HG02885 (cell line): ENCODE measurements at regions not wholly inside any gene's neighbourhood (a gene's known extent, or its start where the extent isn't known, plus 50 kb on each side); places are given as distances from the start of the nearest gene placed in this dataset.

Source experiments
- ATAC-seq: cut with Tn5 transposase; IDR thresholded peaks from one replicate; pipeline ENCODE4 v1.9.1; 2021; ENCODE audit warnings: mild to moderate bottlenecking; ENCODE audit not compliant: unreplicated experiment, poor library complexity

DNA sequence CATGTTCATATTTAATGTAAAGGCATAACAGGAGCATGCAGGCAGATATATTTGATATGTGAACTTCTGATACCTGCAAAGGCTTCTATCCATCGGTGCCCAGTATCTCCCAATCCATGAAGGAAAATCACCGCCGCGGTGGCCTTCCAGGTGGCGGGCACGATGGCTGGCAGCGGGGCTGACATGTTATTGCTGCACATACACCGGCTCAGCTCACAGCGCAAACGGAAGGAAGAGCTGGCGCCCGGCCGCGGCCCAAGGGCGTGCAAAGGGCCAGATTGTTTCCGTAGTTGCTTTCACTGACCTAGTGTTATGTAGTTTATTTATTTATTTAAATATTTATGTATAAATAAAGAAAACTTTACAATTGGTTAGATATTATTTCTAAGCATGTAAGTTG is 322.7 kb upstream of the PITX2 start:
- no peak for ATAC-seq

DNA sequence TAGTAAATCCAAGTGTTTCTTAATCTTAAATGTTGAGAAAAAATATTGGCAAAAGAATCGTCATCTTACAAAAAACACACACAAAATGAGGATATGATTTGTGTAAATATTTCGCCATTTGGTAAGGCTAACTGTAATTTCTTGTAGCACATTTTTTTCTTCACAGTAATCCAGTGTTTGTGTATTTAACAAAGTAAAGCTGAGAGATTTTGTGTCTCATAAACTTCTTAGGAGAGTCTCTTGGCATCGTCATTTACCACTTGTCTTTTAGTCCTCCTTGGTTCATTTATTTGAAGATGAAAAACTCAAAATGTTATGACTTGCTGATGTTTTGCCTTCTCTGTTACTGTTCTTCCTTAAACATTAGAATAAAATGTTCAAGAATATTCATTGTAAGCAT is 326.7 kb upstream of the PITX2 start:
- ATAC-seq: no peak

DNA sequence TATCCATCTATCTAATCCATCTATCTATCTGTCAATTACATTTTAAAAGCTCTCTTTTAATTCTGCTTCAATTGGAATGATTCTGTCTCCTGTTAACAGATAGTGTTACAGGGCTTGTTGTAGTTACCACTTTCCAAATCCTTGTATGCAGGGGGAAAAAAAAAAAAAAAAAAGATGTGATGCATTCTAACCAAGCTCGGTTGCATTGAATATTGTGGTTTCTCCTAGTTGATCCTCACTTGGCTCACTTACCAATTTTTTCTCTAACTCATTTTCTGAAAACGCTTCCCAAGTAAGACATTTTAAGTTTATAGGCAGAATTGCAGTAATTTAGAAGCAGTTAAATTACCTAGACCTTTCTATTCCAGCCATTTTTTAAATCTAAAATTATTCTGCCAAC is 327.9 kb upstream of the PITX2 start:
- ATAC-seq: no peak

DNA sequence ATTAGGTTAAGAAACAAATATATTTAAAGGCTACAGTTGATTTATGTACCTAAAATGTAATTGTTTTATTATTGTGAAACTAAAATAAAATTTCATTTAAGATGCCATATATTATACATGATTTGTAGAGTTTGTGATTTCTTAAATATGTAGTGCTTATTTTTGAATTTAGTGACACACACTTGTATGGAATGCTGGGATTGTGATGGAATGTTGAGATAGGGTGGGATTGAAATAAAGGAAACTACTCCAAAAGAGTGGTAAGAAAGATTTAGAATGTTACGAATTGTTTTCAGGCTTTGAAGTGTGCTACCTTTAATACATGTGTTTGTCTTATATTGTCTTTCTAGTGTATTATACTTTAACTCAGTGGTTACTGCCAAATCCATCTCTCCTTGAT is 330.3 kb upstream of the PITX2 start:
- ATAC-seq: no peak

DNA sequence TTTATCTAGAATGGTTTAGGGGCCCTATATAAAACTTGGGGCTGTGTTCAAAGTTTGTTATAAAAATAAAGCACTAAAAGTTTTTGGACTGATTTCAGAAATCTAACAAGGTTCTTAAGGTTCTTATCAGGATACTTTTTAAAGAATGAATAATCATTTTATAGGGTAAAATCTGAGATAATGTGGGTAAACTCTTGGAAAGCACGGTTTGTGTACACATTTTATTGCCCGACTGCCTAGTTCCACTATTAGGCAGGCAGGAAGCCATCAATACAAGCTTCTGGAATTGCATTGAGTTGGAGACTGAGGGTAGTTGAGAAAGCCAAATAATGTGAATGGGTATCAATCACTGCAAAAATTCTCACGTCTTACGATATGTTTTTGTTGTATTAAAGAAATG is 331.0 kb upstream of the PITX2 start:
- no peak for ATAC-seq

DNA sequence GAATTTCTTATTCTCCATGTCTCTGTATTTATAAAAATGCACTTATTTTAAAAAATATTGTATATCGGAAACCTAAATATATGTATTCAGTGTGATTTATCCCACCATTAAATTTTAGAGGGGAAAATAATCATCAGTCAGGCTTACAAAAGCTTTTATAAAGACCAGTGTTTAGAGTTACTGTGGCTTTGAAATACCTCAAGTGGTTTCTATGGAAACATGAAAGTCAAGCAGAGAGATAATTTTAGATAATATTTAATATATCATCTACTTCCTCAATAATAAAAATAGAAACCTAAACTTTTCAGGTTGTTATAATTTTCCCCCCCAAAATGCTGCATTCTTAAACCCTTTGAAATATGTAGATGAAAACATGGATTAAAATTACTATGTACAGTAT is 332.9 kb upstream of the PITX2 start:
- ATAC-seq: no peak

DNA sequence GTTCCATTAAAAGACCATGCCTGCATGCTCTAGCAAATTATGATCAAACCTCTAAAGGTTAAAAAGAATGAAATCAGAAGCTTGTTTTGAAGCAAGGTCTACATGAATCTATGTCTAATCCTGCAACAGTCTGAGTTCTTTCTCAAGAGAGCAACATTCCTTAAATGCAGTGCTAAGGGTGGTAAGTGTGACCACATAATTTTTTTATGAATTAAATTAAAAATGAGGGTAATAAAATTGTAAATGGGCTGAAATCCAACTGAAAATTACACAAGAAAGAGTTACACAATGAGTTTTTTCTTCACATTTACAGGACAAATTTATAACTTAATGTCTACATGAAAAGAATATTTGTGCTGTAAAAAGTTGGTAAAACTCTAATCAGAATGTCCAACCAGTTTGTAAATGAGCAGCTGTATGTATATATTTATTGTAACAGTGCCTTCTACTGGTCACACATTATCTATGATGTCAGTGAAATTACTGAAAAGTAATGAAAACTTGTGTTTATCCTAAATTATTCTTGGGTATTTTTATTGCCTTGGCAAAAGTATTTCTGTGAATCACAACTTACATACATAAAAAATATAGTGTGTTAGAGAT is 336.3 kb upstream of the PITX2 start:
- ATAC-seq: no peak

DNA sequence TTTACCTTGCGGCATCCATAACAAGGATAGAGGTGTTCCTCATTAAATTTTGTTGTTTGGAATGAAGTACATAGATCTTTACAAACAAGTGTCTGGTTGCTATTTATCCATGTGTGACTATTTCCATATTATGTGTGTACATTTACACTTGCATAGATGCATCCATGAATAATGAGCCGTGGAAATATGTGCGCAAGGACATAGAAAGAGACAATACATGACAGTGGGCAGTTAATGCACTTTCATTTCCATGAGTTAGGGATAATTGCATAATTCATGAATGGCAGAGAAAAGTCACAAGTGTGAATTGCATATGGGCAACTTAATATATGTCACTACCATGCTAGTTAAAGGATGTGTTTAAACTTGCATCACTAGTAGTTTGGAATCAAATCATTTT is 338.2 kb upstream of the PITX2 start:
- no peak for ATAC-seq

DNA sequence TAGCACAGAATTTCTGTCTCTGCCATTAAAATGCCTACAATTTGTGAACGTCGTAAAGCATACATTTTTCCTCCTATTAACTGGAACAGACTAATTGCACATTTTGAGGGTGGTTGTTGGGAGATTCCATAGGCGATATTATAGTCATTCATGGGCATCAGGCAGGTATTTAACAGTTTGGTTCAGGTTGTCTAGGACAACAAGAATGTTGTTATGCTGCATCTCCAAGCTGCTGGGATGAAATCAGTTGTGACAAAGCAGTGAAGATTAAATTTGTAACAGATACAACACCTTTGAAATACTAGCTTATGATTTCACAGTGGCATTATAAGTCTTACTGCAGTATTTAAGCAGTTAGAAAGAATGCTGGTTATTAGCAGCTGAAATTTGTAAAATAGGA is 339.7 kb upstream of the PITX2 start:
- no peak for ATAC-seq

DNA sequence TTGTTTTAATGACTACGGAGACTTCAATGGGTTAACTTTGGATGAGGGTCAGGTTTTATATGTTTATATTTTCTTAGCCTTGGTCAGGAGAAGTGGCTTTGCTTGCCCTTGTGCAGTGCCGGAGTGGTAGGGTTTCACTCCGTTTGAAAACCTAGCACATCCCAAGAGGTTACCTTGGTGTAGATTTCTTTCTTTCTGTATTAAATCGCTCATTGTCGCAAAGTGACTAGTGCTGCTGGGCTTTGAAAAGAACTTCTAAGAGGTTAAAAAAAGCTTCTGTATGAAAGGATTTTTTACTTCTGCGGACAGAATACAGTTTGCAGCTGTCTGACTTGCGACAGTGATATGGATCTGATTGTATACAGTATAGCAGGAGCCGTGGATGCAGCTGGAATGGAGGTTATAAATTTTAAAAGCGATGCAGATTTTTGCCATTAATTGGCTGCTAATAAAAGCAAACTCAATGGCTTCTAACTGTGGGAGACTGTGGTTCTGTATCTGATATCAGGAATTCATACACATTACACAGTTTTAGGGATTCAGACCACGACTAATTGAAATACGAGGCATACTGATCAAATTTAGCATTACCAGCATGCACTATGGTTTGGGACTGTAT is 340.9 kb upstream of the PITX2 start:
- no peak for ATAC-seq

DNA sequence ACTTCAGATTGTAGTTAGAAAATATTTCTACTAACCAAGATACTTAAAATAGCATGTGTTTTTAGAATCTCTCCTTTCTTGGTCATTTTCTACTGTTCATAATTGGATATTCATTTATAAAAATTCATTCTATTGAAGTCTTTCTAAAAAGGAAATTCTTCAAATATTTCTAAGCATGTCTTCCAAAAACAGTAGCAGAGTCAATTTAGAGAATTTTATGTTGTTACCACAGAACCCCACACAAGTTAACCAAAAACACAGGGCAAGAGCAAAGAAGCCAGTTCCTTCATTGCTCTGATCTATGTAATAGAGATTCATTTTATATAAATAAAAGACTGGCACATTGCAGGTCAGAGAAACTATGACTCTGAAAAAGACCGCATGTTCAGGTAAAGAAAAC is 345.1 kb upstream of the PITX2 start:
- ATAC-seq: no peak

DNA sequence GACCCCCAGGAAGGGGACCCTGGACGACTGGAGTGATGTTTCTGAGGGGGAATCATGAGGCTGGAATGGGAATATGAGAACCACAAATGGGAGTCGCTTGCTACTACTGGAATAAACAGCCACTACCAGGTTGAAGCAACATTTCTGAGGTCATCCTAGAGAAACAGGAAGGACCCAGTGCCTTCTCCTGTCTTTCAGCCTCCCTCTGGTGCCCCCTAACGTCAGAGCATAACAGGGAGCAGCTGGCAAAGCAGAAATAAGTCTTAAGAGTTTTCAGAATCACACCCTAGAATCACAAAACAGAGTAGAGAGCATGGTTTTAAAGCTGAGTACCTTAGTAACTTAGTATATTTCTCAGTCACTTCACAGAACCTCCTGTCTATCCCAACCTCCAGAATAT is 347.8 kb upstream of the PITX2 start:
- ATAC-seq: peak; percentile 91

DNA sequence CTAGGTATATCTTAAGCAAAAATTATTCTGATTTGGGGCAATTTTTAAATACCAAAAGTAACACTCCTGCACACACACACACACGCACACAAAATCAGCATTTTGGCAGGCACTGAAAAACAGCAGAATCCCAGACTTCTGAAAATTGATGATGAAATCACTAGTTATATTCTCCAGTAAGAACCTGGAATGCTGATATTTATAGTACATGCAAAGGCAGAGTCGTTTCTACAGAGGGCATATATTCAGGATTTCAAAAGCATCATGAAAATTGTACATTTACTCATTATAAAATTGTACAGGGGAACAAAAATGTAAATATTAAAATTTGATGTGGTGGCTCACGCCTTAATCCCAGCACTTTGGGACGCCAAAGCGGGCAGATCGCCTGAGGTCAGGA is 352.5 kb upstream of the PITX2 start:
- ATAC-seq: no peak

DNA sequence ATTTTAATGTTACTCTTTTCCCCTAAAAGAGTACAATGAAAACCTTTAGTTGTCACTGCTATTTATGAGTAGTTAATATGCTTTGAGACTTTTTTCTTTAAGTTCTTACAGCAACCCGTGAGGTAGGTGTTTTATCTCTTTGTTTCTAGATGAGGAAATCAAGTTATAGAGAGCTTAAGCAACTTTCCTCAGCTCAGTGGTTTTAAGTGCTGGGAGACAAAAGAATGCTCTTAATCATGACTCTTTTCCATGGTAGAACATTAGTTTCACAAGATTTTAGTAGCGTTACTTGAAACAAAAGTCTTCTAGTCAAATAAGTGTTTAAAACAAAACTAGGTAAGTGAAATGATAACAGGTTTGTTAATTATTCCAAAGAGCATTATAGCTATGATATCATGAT is 354.7 kb upstream of the PITX2 start:
- ATAC-seq: no peak

DNA sequence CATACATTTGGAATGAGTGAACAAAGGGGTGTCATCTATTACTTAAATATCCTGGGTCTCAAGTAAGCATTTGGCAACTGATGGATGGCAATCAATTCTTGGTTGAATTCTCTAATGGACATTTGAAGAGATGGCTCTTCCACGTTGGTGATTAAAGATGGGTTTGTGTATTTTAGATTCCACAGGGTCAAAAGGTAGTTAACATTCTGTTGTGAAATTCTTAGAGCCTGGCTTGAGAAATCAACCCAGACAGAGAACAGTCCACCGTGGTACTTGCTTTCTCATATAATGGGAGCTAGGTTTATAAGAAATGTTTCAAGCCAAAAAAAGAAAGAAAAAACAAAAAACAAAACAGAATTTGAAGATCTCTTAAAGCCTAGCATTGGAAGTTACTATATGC is 355.9 kb upstream of the PITX2 start:
- no peak for ATAC-seq

DNA sequence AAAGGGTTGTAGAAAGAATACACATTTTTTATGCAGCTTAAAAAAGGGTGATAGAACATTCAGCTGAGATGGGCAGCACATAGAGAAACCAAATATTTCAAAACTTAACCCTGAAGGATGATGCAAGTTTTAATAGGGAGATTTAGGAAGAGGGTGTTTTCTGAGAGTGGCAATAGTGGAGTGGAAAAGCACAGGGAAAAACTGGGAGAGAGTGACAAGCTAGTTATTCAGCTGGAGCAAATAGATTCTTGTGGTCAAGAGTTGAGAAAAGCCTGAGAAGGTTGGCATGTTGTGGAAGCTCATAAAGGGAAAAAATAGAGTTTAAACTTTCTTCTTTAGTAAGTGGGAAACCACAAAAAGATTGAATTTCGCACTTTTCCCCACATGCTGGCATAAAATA is 359.6 kb upstream of the PITX2 start:
- no peak for ATAC-seq

DNA sequence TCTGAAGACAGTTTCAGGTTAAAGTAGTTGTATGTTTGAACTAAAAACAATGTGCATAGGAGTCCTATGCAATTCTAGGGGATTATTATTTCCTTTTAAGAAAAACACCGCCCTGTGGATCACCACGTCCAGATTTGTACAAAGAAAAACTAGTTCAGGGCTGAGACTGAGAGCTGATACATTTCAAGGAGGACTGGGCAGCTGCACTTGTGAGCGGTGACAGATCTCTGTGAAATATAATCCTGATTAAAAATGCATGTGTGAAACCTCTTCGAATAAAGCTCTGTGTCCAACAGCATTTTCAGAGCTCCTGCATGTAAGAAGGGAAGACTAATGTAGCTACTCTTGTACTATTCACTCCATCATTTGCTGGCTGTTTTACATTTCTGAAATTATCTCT is 365.8 kb upstream of the PITX2 start:
- ATAC-seq: no peak

DNA sequence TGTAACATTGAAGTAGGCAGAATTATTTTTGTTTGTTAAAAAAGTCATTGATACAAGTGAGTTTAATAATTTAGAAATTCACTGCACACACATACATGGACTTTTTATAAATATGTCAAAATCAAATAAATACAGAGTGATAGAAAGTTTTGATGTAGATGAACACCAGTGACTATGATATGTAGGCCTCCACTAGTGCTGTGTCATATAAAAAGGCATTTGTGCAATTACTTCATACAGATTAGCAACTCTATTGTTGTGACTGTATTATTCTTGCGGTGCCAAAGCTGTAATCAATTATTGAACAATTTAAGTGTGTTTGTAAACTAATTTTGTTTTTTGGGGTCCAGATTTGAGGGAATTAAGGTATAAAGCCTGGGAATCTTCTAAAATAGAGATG is 366.2 kb upstream of the PITX2 start:
- no peak for ATAC-seq

DNA sequence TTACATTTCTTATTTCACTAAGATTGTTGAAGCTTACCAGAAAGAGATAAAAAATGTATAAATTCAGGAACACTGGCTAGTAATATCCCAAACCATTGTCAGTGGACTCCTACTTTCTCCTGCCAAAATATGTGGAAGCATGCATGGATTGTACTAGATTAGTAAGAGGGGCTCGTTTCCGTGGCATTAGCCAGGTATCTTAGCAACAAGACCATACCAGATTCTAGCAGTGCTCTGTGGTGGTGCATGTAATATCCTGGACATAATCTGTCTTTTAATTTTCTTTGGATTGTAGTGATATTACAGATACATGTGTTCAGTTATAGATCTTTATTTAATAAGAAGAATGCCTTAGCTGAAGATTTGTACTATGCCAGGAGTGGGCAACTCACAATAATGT is 371.9 kb upstream of the PITX2 start:
- ATAC-seq: no peak

DNA sequence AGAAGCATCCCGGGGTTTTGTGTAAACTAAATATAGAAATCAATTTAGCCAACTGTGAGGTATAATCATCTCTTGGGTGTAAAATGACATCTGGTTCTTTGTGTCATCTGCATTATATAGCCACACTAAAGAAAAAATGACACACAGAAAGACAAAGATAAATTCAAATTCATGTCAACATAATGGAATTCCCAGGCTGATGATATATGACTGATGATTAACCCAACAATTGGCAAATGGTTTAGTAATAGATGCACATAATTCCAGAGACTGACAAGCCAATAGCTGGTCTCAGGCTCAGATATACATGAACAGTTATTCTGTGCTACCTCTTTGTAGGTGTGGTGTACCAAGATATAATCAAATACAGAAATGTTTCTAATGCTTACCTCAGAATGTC is 375.4 kb upstream of the PITX2 start:
- ATAC-seq: no peak

DNA sequence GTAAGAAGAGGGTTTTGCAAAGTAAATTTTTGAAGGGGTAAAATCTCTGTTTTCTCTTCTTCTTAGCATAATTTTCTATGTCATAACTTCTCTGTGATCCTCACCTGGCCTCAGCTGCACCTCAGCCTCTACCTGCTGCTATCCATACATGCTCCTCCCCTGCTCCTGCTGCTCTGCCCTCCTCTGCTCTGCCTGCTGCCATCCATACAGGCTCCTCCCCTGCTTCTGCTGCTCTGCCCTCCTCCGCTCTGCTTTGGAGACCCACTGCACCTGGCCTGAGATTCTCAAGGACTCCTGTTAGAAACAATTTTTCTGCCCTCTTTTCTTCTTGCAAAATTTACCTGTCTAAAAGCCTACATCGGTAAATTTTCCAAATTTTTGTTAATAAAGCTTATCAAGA is 388.6 kb upstream of the PITX2 start:
- ATAC-seq: no peak

DNA sequence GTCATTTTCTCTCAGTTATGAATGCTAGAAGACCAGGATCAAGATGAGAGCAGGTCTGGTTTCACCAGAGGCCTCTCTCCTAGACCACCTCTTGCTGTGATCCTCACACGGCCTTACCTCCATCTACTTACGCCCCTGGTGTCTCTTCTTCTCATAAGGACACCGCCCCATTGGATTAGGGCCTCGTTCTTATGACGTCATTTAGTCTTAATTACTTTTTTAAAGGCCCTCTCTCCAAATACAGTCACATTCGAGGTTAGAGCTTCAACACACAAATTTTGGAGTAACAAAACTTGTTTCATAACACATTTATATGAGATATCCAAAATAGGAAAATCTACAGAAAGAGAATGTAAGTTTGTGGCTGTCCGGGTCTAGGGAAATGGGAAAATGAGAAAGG is 391.0 kb upstream of the PITX2 start:
- ATAC-seq: no peak

DNA sequence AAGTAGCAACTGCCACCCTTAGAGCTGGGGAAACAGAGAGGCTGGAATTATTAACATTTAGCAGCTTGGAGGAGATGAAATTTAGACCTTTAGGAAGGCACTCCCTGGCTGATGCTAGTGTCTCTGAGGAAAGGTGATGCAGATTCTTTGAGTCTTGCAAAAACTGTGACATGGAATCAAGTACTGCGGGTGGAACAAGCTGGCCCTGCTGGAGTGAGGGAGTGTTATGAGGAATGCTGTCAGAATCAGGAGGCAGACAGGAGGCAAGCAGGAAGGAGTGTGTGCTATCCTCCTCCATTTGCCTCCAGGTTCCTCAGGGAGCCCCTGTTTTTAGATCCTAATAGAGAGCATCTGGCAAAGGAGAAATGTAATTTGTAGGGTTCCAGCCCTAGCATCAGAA is 391.7 kb upstream of the PITX2 start:
- no peak for ATAC-seq
